WTC11 (cell line): ENCODE measurements at regions not wholly inside any gene's neighbourhood (a gene's known extent, or its start where the extent isn't known, plus 50 kb on each side); places are given as distances from the start of the nearest gene placed in this dataset.

ENCODE experiments used
- ATAC-seq: fragments of 200-7000 bp; cut with Tn5 transposase; 2 replicates; pipeline ENCODE4 v1.10.0; 2021; ENCODE audit warnings: mild to moderate bottlenecking, moderate library complexity
- CTCF ChIA-PET: fragments of 300-600 bp; sonication (Branson Sonifier 250); formaldehyde crosslinking; loops from one replicate; lab custom pipeline; 2021; ENCODE audit warnings: antibody characterized with exemption; lab: Charles Lee
- POLR2A ChIA-PET: fragments of 350-600 bp; sonication (Branson Sonifier 250); formaldehyde crosslinking; loops from one replicate; lab custom pipeline; 2021; ENCODE audit warnings: antibody characterized with exemption; lab: Charles Lee
- DNase-seq: peaks from one replicate; pipeline ENCODE4 v3.0.0; 2021; ENCODE audit warnings: low spot score
- H3K27ac Mint-ChIP-seq: 2 replicates; pipeline ENCODE4 v1.8.0; 2021; ENCODE audit warnings: mixed read lengths
- H3K27me3 Mint-ChIP-seq: 2 replicates; pipeline ENCODE4 v1.8.0; 2021; ENCODE audit warnings: low read depth, mild to moderate bottlenecking, moderate library complexity, mixed read lengths
- H3K36me3 Mint-ChIP-seq: 2 replicates; pipeline ENCODE4 v1.8.0; 2021; ENCODE audit warnings: mixed read lengths
- H3K4me1 Mint-ChIP-seq: 2 replicates; pipeline ENCODE4 v1.8.0; 2022; ENCODE audit warnings: mixed read lengths
- H3K4me3 Mint-ChIP-seq: 2 replicates; pipeline ENCODE4 v1.8.0; 2021; ENCODE audit warnings: mild to moderate bottlenecking, moderate library complexity, mixed read lengths
- H3K9me3 Mint-ChIP-seq: 2 replicates; pipeline ENCODE4 v1.8.0; 2021; ENCODE audit warnings: mixed read lengths
- CREB1 ChIP-seq: sonication (generic); formaldehyde crosslinking; IDR thresholded peaks from 2 replicates; pipeline ENCODE4 v1.8.0; 2023; ENCODE audit warnings: mild to moderate bottlenecking, missing genetic modification reagents
- CREM ChIP-seq: sonication (generic); formaldehyde crosslinking; IDR thresholded peaks from 2 replicates; pipeline ENCODE4 v1.8.1; 2022; ENCODE audit warnings: mild to moderate bottlenecking, missing genetic modification reagents, moderate library complexity
- E2F5 ChIP-seq: sonication (generic); formaldehyde crosslinking; IDR thresholded peaks from 2 replicates; pipeline ENCODE4 v1.8.1; 2022; ENCODE audit warnings: mild to moderate bottlenecking, moderate library complexity, missing genetic modification reagents
- JUN ChIP-seq: sonication (generic); formaldehyde crosslinking; IDR thresholded peaks from 2 replicates; pipeline ENCODE4 v1.8.0; 2023; ENCODE audit warnings: mild to moderate bottlenecking, missing genetic modification reagents
- MYBL2 ChIP-seq: sonication (generic); formaldehyde crosslinking; IDR thresholded peaks from 2 replicates; pipeline ENCODE4 v1.8.1; 2023; ENCODE audit warnings: mild to moderate bottlenecking, moderate library complexity, missing genetic modification reagents
- NR3C1 ChIP-seq: sonication (generic); formaldehyde crosslinking; conservative IDR thresholded peaks from 2 replicates; pipeline ENCODE4 v1.8.1; 2023; ENCODE audit warnings: low read depth, mild to moderate bottlenecking, missing genetic modification reagents
- OVOL2 ChIP-seq: fragments of 250-450 bp; sonication (Bioruptor Pico); IDR thresholded peaks from 2 replicates; pipeline ENCODE4 v1.9.0; 2021; ENCODE audit warnings: mild to moderate bottlenecking, borderline replicate concordance
- PRRX2 ChIP-seq: fragments of 250-450 bp; sonication (Bioruptor Pico); IDR thresholded peaks from 2 replicates; pipeline ENCODE4 v1.8.0; 2021; ENCODE audit warnings: mild to moderate bottlenecking
- SMAD4 ChIP-seq: sonication (generic); formaldehyde crosslinking; IDR thresholded peaks from 2 replicates; pipeline ENCODE4 v1.8.0; 2022; ENCODE audit warnings: mild to moderate bottlenecking, missing genetic modification reagents
- TEAD1 ChIP-seq: sonication (generic); formaldehyde crosslinking; IDR thresholded peaks from 2 replicates; pipeline ENCODE4 v1.8.0; 2022; ENCODE audit warnings: mild to moderate bottlenecking, missing genetic modification reagents
- ZNF121 ChIP-seq: sonication (generic); formaldehyde crosslinking; IDR thresholded peaks from 2 replicates; pipeline ENCODE4 v1.8.0; 2023; ENCODE audit warnings: missing genetic modification reagents
- ZNF138 ChIP-seq: sonication (generic); formaldehyde crosslinking; conservative IDR thresholded peaks from 2 replicates; pipeline ENCODE4 v1.8.1; 2022; ENCODE audit warnings: mild to moderate bottlenecking, moderate library complexity, missing genetic modification reagents
- ZNF416 ChIP-seq: fragments of 250-450 bp; sonication (Bioruptor Pico); IDR thresholded peaks from 2 replicates; pipeline ENCODE4 v1.9.0; 2021; ENCODE audit warnings: mild to moderate bottlenecking, inconsistent platforms
- ZNF512 ChIP-seq: sonication (generic); formaldehyde crosslinking; IDR thresholded peaks from 2 replicates; pipeline ENCODE4 v1.8.1; 2022; ENCODE audit warnings: missing genetic modification reagents, borderline replicate concordance
- TF ChIP-seq, protein P1 (sequence below): fragments of 250-450 bp; sonication (Bioruptor Pico); IDR thresholded peaks from 2 replicates; pipeline ENCODE4 v1.9.0; 2021; ENCODE audit warnings: mild to moderate bottlenecking
- TF ChIP-seq, protein P2 (sequence below): sonication (generic); formaldehyde crosslinking; conservative IDR thresholded peaks from 2 replicates; pipeline ENCODE4 v1.8.1; 2023; ENCODE audit warnings: mild to moderate bottlenecking, low read depth, missing genetic modification reagents, moderate library complexity
- TF ChIP-seq, protein P3 (sequence below): fragments of 250-450 bp; sonication (Bioruptor Pico); conservative IDR thresholded peaks from 2 replicates; pipeline ENCODE4 v1.9.0; 2021; ENCODE audit warnings: mild to moderate bottlenecking
- TF ChIP-seq, protein P4 (sequence below): sonication (generic); formaldehyde crosslinking; conservative IDR thresholded peaks from 2 replicates; pipeline ENCODE4 v1.8.1; 2022; ENCODE audit warnings: mild to moderate bottlenecking, missing genetic modification reagents
- TF ChIP-seq, protein P5 (sequence below): sonication (generic); formaldehyde crosslinking; IDR thresholded peaks from 2 replicates; pipeline ENCODE4 v1.8.0; 2023; ENCODE audit warnings: mild to moderate bottlenecking, missing genetic modification reagents
- TF ChIP-seq, protein P6 (sequence below): sonication (generic); formaldehyde crosslinking; IDR thresholded peaks from 2 replicates; pipeline ENCODE4 v1.8.0; 2022; ENCODE audit warnings: mild to moderate bottlenecking, missing genetic modification reagents

DNA sequence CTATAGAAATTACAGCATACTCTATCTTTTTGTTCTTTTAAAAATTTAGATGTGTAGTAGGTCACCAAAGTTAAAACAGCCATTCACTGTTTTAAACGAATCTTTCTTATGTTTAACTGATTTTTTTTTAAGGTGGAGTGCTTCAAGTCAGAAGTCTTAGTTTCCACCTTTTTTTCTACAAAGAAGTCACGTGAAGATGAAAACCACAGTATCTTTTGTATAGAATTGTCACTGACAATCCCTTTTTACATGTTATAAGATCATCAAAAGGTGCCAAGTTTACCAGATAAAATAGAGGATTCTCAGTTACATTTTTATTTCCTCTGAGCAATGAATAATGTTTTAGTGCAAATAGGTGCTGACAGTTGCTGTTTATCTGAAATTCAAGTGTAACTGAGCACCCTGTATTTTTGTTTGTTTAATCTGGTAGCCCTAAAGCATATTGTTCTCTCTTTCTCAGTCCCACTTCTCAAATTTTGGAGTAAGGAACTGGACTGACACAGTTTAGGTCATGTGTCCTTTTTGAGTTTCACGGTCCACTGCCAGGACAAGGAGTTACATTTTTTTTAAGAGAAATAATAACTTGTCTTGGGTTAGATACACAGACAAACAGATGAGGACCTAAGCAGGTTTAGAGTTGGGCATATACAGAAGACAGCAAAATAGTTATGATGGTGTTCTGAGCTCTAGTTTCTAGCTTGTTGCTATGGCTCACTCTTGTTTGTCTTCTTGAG is 233.2 kb upstream of the MBL2 start (continued):
- TF ChIP-seq MYBL2 (CRISPR knock-in tag) (no peak), TEAD1 (CRISPR knock-in tag) (no peak), JUN (CRISPR knock-in tag) (no peak), E2F5 (CRISPR knock-in tag) (no peak), CREM (CRISPR knock-in tag) (no peak)

GRCh38 chr10:53003094-53003493 is 230.5 kb upstream of the MBL2 start:
- no peak overlapping the region for H3K27ac Mint-ChIP-seq
- no peaks in the 10 kb centered on the region for H3K9me3 Mint-ChIP-seq
- TF ChIP-seq CREB1 (CRISPR knock-in tag), result no peak
- TF ChIP-seq, protein P1, sequence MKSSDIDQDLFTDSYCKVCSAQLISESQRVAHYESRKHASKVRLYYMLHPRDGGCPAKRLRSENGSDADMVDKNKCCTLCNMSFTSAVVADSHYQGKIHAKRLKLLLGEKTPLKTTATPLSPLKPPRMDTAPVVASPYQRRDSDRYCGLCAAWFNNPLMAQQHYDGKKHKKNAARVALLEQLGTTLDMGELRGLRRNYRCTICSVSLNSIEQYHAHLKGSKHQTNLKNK, result no peak
- TF ChIP-seq, protein P2, sequence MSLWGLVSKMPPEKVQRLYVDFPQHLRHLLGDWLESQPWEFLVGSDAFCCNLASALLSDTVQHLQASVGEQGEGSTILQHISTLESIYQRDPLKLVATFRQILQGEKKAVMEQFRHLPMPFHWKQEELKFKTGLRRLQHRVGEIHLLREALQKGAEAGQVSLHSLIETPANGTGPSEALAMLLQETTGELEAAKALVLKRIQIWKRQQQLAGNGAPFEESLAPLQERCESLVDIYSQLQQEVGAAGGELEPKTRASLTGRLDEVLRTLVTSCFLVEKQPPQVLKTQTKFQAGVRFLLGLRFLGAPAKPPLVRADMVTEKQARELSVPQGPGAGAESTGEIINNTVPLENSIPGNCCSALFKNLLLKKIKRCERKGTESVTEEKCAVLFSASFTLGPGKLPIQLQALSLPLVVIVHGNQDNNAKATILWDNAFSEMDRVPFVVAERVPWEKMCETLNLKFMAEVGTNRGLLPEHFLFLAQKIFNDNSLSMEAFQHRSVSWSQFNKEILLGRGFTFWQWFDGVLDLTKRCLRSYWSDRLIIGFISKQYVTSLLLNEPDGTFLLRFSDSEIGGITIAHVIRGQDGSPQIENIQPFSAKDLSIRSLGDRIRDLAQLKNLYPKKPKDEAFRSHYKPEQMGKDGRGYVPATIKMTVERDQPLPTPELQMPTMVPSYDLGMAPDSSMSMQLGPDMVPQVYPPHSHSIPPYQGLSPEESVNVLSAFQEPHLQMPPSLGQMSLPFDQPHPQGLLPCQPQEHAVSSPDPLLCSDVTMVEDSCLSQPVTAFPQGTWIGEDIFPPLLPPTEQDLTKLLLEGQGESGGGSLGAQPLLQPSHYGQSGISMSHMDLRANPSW (CRISPR knock-in tag), result no peak
- TF ChIP-seq, protein P3, sequence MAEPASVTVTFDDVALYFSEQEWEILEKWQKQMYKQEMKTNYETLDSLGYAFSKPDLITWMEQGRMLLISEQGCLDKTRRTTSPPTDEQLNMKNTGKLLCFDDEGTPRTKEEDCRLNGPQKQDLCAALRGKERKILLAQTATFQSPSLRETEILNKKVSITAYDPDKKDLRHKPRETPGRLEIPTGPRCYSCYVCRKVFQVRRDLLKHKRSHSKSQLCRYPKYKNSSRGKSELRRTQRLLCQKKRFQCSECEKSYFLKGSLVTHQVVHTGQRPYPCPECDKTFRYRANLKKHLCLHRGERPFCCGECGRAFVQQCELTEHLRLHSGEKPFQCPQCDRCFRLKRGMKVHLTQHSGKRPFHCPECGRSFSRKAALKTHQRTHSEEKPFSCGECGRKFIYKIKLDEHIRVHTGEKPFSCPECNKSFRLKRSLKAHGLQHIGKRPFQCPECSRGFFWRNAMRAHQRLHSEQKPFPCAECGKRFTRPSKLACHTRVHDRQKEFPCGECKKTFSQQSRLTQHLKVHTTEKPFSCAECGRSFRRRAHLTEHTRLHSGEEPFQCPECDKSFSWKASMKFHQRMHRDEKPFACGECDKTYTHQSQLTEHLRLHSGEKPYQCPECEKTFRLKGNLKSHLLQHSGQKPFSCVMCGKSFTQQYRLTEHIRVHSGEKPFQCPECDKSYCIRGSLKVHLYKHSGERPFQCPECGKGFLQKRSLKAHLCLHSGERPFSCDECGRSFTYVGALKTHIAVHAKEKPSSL, result no peak
- H3K27me3 Mint-ChIP-seq, result no peaks in the 10 kb centered on the region
- H3K4me3 Mint-ChIP-seq, result no peak overlapping the region
- ATAC-seq (no peak), DNase-seq (no peak)
- peaks cover 33% of the 10 kb centered on the region for H3K4me1 Mint-ChIP-seq
- CTCF ChIA-PET, result no interaction called here
- POLR2A ChIA-PET, result no interaction called here
- H3K36me3 Mint-ChIP-seq, result no peaks in the 10 kb centered on the region

- DNase-seq (no peak), ATAC-seq (no peak)
- no peak overlapping the region for H3K27ac Mint-ChIP-seq
- peaks cover 18% of the 10 kb centered on the region for H3K36me3 Mint-ChIP-seq
- peaks cover 41% of the 10 kb centered on the region for H3K4me1 Mint-ChIP-seq
- CTCF ChIA-PET, result interaction anchor here (1.2 kb wide), 1 partner anchor 48 kb away, joined by 3 read pairs; no protein-coding TSS in a partner anchor
- peaks cover 25% of the 10 kb centered on the region for H3K9me3 Mint-ChIP-seq
- H3K4me3 Mint-ChIP-seq, result no peak overlapping the region
- POLR2A ChIA-PET, result no interaction called here
- H3K27me3 Mint-ChIP-seq, result no peaks in the 10 kb centered on the region
- TF ChIP-seq MYBL2 (CRISPR knock-in tag) (no peak), ZNF512 (no peak), ZNF121 (no peak), CREB1 (CRISPR knock-in tag) (no peak), SMAD4 (CRISPR knock-in tag) (no peak), ZNF138 (no peak), TEAD1 (CRISPR knock-in tag) (no peak), PRRX2 (CRISPR knock-in tag) (no peak), JUN (CRISPR knock-in tag) (no peak), NR3C1 (no peak), OVOL2 (CRISPR knock-in tag) (no peak), ZNF416 (CRISPR knock-in tag) (no peak)
- TF ChIP-seq, protein P4, sequence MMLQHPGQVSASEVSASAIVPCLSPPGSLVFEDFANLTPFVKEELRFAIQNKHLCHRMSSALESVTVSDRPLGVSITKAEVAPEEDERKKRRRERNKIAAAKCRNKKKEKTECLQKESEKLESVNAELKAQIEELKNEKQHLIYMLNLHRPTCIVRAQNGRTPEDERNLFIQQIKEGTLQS (CRISPR knock-in tag), result no peak
- TF ChIP-seq, protein P5, sequence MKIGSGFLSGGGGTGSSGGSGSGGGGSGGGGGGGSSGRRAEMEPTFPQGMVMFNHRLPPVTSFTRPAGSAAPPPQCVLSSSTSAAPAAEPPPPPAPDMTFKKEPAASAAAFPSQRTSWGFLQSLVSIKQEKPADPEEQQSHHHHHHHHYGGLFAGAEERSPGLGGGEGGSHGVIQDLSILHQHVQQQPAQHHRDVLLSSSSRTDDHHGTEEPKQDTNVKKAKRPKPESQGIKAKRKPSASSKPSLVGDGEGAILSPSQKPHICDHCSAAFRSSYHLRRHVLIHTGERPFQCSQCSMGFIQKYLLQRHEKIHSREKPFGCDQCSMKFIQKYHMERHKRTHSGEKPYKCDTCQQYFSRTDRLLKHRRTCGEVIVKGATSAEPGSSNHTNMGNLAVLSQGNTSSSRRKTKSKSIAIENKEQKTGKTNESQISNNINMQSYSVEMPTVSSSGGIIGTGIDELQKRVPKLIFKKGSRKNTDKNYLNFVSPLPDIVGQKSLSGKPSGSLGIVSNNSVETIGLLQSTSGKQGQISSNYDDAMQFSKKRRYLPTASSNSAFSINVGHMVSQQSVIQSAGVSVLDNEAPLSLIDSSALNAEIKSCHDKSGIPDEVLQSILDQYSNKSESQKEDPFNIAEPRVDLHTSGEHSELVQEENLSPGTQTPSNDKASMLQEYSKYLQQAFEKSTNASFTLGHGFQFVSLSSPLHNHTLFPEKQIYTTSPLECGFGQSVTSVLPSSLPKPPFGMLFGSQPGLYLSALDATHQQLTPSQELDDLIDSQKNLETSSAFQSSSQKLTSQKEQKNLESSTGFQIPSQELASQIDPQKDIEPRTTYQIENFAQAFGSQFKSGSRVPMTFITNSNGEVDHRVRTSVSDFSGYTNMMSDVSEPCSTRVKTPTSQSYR (CRISPR knock-in tag), result no peak
- TF ChIP-seq, protein P6, sequence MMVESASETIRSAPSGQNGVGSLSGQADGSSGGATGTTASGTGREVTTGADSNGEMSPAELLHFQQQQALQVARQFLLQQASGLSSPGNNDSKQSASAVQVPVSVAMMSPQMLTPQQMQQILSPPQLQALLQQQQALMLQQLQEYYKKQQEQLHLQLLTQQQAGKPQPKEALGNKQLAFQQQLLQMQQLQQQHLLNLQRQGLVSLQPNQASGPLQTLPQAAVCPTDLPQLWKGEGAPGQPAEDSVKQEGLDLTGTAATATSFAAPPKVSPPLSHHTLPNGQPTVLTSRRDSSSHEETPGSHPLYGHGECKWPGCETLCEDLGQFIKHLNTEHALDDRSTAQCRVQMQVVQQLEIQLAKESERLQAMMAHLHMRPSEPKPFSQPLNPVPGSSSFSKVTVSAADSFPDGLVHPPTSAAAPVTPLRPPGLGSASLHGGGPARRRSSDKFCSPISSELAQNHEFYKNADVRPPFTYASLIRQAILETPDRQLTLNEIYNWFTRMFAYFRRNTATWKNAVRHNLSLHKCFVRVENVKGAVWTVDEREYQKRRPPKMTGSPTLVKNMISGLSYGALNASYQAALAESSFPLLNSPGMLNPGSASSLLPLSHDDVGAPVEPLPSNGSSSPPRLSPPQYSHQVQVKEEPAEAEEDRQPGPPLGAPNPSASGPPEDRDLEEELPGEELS (CRISPR knock-in tag), result no peak
Measured at GRCh38 chr10:52999681-53000080, 227.1 kb upstream of the MBL2 start.
